Activated CD4-positive, alpha-beta T cell treated with anti-CD3 and anti-CD28 coated beads, Interleukin-2, amount 50 U/mL, for 1 hour (primary cell): ENCODE measurements at regions not wholly inside any gene's neighbourhood (a gene's known extent, or its start where the extent isn't known, plus 50 kb on each side); places are given as distances from the start of the nearest gene placed in this dataset.

ENCODE experiments used
- DNase-seq: peaks from one replicate; pipeline ENCODE4 v3.0.0-alpha.2; 2020

DNA sequence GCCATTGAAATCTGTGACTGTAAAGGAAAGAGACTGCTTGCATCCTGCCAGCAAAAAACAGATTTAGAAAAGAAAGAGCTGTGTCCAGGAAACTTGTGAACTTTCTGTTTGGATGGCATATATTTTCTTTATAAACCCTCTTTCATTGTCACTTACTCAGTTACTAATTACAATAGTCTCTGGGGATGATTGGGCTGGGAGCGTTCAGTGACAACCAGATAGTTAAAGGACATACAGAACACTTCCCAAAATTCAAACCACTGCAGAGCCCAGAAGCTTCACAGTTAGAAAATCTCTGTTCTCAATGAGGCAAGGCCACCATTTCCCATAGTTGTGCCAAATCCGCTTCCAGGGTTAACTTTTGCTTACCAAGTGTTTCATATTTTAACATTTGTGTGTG is 98.6 kb upstream of the TAB2 start:
- DNase-seq = no peak

GRCh38 chr6:149220882-149221773 is 96.4 kb upstream of the TAB2 start:
- DNase-seq = no peak

DNA sequence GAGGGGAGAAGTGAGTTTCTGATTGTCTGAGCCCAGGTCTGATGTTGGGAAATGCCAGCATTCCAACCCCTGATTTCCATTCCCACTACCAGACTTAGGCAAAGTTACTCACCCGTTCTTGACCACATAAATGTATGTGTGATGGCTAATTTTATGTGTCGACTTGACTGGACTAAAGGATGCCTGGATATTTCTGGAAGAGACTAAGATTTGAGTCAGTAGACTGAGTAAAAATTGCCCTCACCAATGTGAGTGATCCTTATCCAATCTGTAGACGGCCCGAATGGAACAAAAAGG is 95.8 kb upstream of the TAB2 start:
- no peak for DNase-seq

DNA sequence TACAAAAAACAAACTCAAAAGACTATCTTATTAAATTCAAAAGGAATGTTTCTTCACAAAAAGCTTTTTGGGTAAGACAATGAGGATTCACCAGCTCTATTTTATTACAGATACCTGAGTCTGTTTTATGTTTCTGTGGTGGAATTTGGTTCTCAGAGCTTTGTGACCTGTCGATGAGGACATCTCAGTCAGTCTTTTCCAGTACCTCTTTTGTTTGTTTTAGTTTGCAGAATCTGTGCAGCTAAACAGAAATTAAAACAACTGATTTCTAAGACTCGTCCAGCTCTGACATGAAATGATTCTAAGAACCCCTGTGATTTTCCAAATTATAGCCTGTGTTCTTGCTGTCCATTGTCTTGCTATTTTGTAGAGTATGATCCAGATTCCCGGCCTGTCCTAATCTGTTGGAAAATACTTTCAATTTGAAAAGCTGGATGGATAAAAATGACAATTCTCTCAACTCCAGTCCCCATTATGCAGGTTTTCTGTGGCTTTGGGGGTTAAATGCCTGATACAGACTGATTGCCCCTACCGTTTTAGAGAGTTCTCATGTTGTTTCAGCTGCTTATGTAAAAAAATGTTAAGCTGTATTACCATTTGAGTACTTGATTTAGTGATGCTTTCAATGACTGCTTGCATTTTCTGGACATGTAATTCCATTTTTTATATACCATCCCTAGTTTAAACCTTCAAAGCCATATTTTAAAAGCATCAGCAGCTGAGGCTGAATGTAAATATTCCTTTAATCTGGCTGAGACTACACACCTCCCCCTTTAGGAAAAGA is 94.2 kb upstream of the TAB2 start:
- no peak for DNase-seq

GRCh38 chr6:149223904-149224351 is 93.6 kb upstream of the TAB2 start:
- DNase-seq = no peak

- no peak for DNase-seq
Measured at GRCh38 chr6:149224399-149224798, 93.1 kb upstream of the TAB2 start.

- no peak for DNase-seq
Measured at GRCh38 chr6:149225370-149225769, 92.1 kb upstream of the TAB2 start.

DNA sequence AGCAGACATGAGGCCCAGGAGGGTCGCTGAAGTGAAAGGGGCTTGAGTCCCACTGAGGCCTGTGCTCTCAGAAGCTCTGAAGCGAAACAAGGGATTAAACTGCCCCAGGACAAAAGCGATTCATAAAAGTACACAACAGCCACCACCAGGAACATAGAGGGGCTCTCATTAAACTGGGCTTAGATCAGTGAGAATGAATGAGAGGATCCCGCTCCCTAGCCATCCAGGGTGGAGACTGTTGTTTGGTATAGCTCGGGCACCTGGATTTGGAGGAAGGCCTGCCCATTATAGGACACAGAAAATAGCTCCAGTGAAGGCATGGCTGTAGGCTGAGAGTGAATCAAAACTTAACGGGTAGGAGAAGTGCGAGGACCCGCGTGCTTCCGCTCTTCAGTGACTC is 91.6 kb upstream of the TAB2 start:
- DNase-seq = no peak

GRCh38 chr6:149227796-149228195 is 89.7 kb upstream of the TAB2 start:
- DNase-seq = no peak

DNA sequence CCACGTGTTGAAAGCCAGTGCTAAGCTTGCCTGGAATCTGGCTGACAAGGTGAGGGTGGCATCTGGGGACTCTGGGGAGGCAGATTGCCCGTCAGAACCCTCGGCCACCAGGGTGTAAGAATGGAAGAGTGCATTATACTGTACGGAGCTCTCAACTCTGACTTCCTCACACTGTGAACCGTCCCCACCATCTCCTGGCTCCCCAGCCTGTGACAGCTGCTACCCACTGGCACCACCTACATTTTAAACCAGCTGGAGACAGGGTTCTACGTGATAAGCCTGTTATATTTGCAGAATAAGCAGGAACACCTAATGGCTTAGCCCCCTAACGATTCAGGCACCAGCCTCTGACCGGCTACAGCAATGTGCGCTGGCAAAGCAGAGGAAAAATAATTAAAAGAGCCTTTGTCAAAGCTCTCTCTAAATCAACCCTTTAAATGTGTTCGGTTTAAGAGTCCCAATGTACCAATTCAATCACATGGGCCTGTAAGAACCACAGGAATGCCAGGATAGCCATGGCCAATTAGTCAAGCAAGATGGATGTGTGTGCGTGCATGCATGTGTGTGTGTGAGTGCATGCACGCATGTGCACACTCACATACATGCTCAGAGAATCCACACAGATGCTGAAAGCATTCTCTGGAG is 89.1 kb upstream of the TAB2 start:
- DNase-seq = no peak

GRCh38 chr6:149229096-149229495 is 88.4 kb upstream of the TAB2 start:
- no peak for DNase-seq

DNA sequence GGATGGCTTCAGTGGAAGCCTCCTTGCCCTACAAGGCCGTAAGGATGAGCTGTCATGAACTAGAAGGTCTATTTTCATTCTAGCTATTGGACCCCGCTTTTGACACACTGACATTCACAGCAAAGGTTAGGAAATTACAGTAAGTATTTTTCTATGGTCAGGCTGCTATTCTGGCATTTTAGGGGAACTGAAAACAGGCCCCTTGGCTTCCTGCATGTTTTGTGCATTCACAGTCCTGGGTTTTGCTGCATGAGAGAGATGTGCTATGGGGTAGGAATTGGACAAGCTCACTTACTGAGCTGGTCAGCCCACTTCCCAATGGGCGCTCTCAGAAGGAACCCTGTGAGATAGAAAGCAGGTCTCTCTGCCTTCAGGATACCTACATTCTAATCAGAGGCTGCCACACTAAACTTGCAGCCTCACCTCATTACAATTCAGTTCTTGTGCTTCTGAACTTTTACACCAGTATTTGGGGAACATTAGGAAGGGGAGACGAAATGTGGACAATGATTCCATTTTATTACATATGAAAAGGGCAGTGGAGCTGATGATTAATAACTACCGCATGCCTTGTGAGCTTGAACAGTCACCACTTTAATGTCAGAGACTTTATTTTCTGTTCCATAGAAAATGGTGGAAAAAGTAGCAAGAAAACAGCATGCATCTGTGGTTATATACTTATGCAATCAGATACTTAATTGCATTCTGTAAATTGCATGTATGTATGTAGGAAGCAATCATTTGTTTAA is 86.6 kb upstream of the TAB2 start:
- DNase-seq = no peak

- no peak for DNase-seq
Measured at GRCh38 chr6:149231778-149232177, 85.7 kb upstream of the TAB2 start.

DNA sequence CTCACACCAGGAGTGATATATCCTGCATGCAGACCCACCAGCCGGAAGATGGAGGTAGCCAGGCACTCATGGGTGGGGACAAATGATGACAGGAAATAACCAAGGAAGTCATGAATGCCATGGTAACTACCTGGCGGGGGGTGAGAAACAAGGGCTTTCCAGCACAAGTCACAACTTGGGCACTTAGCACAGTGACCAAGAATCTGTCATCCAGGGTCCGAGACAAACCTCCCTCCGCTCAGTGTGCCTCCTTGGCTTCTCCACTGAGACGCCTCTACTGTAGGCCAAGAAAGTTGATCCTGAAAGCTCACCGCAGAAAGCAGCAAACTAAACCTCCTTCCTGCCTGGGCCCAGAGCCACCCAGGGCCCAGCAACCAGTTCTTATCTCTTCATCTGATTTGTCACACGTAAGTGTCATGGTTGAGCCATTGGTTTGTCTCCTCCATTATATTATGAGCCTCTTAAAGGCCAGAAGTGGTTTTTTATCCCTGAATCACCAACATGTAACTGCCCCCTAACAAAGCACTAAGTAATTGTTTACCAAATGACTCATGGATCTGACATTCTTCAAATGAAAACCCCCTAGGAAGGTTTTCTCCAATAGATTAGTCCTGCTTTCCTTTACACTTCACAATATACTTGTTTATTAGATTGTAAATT is 84.3 kb upstream of the TAB2 start:
- peak; percentile 37 for DNase-seq

GRCh38 chr6:149234051-149234962 is 83.2 kb upstream of the TAB2 start:
- peak; percentile 26 for DNase-seq

GRCh38 chr6:149235130-149235561 is 82.4 kb upstream of the TAB2 start:
- no peak for DNase-seq

DNA sequence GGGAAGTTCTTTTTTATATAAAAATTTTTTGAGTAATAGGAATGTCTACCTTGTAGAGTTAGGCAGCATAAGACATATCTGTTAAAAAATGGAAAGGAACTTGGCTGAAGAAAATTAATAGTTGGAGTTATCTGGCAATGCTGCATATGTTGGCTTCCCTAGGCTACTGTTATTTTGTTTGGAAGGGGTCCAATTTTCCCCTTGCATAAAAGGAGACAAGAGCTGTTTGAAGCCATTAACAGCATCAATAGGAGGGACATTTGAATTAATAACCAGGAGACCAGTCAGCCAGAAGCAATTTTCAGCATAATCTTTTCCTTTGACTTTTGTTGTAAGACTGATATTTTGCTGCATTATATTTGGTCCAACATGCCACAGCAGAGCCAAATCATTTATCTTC is 80.9 kb upstream of the TAB2 start:
- DNase-seq = no peak

DNA sequence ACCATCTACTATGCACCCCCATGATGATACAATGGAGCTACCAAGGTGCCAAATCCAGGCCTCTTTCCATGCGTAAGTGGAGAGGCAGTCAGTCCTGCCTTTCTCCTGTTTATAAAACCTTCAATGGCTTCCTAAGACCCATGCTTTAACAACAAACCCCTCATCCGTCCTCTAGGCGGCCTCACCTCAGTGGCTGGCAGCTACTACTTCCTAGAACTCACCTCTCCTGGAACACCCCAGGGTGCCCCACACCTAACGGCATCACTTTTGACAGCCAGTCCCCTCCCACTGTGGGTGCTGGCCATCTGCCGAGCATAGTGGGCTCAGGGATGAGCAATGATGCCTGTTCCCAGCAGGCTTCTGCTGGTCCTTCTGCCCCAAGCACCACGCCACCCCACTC is 80.0 kb upstream of the TAB2 start:
- no peak for DNase-seq

DNA sequence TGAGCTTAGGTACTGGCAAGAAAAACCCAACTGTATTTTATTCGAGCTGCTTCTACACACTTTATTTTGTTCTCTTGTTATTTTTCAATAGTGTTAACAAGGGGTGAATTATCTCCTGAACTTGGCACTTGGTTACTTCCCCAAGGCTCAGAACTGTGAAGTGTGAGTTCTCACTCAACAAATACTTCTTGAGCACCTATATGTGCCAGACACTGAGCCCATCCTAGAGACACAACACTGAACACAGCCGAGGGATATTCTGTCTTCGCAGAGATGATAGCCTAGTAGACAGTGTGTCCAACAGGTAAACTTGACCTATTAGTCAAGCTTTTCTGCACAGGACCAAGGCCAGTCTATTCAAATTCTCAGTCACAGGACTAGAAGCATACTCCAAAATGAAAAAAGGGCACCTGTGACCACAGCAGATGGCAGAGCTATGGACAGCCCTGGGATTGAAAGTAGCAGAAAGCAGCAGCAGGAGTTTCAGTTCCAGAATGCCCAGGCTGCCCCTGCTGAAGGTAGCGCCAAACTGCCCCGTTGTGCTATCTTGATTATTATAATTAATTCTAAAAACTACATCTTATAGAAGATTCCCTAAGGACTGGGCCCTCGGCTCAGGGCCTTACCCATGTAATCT is 77.8 kb upstream of the TAB2 start:
- DNase-seq = no peak

DNA sequence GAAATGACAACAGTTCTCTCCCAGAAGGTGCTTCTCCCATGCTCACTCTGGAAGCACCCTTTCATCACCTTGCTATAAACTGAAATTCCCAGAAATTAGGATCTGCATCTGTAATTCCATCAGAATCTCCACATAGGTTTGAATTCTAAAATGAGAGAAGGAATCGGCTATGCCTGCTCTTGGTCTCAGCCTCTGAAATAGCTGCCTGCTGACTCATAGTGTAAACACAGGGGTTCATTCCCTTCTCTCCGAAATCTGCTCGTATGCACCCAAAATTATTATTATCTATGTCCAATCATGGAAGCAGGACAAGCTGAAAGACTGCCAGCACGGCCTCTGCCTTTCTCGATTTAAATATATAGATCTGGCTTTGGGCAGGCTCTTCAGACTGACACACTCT is 74.6 kb upstream of the TAB2 start:
- no peak for DNase-seq

- no peak for DNase-seq
Measured at GRCh38 chr6:149244105-149244504, 73.4 kb upstream of the TAB2 start.
